Chondrocyte (in vitro differentiated cells): ENCODE measurements at regions not wholly inside any gene's neighbourhood (a gene's known extent, or its start where the extent isn't known, plus 50 kb on each side); places are given as distances from the start of the nearest gene placed in this dataset.
"Not testable (repeated sequence)": the region's sequence is repeated elsewhere in the genome, so short reads cannot be mapped to it uniquely, and the experiment has no call there.

Source experiments
- DNase-seq: peaks from one replicate; pipeline ENCODE4 v3.0.0; 2021; ENCODE audit warnings: mixed read lengths, low spot score
- H3K27ac Mint-ChIP-seq: one replicate; pipeline ENCODE4 v1.8.0; 2021; ENCODE audit warnings: mild to moderate bottlenecking, moderate library complexity, mixed read lengths; ENCODE audit not compliant: unreplicated experiment
- H3K27me3 Mint-ChIP-seq: 2 replicates; pipeline ENCODE4 v1.8.0; 2021; ENCODE audit warnings: low read depth, mixed read lengths
- H3K36me3 Mint-ChIP-seq: 2 replicates; pipeline ENCODE4 v1.8.0; 2021; ENCODE audit warnings: low read depth, mixed read lengths
- H3K4me1 Mint-ChIP-seq: 2 replicates; pipeline ENCODE4 v1.8.0; 2021; ENCODE audit warnings: low read depth, mild to moderate bottlenecking, mixed read lengths
- H3K4me3 Mint-ChIP-seq: one replicate; pipeline ENCODE4 v1.8.0; 2021; ENCODE audit warnings: mild to moderate bottlenecking, moderate library complexity, mixed read lengths; ENCODE audit not compliant: unreplicated experiment
- H3K9me3 Mint-ChIP-seq: 2 replicates; pipeline ENCODE4 v1.8.0; 2021; ENCODE audit warnings: low read depth, mixed read lengths

DNA sequence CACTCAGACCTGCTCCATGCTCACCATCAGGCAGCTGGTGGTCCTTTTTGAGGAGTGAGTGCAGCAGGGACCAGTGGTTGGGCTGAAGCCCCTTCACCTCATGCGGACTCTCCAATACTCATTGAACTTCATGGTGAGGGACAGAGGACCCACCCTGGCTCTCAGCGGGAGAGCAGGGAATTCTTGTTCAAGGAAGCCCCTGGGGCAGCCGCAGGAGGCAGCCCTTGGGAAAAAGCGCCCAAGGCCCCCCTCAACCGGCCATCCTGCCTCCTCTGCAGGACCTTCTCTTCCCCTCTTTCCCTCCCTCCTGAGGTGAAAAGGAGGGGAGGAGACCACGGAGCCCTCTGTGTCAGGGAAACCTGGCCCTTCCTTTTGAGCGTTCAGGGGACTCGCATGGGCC lies 4510.9 kb upstream of the OR11H1 start:
- not testable (repeated sequence) for H3K9me3 Mint-ChIP-seq, H3K36me3 Mint-ChIP-seq, H3K27me3 Mint-ChIP-seq, H3K27ac Mint-ChIP-seq, H3K4me3 Mint-ChIP-seq, H3K4me1 Mint-ChIP-seq, DNase-seq

DNA sequence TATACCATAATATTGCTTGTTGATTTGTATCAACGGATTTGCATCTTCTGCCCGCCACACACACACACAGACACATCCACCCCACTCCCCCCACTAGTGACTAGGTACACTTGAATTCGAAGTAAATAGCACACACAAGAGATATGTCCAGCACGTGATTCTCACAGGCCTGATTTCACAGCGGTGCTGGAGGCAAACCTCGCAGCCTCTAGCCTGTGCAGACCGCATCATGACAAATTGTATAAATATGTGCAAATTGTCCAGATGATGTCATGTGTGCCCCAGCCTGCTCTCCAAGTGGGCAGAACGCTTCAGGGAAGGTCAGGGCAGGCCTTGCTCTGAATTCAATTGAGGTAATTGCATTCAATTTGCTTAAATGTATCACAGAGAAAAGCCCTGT lies 4507.5 kb upstream of the OR11H1 start:
- H3K4me3 Mint-ChIP-seq, H3K4me1 Mint-ChIP-seq, DNase-seq, H3K27me3 Mint-ChIP-seq, H3K36me3 Mint-ChIP-seq, H3K27ac Mint-ChIP-seq: not testable (repeated sequence)
- peaks cover 12% of the 10 kb centered on the region for H3K9me3 Mint-ChIP-seq

DNA sequence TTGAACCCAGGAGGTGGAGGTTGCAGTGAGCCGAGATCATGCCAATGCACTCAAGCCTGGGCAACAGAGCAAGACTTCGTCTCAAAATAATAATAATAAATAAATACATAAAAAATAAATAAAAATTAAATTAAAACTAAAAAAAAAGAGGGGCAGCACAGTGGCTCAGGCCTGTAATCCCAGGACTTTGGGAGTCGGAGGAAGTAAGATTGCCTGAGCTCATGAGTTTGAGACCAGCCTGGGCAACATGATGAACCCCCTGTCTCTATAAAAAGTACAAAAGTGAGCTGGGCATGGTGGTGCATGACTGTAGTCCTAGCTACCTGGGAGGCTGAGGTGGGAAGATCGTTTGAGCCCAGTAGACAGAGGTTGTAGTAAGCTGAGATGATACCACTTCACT lies 4501.5 kb upstream of the OR11H1 start:
- not testable (repeated sequence) for H3K4me3 Mint-ChIP-seq, H3K27ac Mint-ChIP-seq, H3K36me3 Mint-ChIP-seq, DNase-seq, H3K27me3 Mint-ChIP-seq, H3K4me1 Mint-ChIP-seq
- H3K9me3 Mint-ChIP-seq: peaks cover 42% of the 10 kb centered on the region

DNA sequence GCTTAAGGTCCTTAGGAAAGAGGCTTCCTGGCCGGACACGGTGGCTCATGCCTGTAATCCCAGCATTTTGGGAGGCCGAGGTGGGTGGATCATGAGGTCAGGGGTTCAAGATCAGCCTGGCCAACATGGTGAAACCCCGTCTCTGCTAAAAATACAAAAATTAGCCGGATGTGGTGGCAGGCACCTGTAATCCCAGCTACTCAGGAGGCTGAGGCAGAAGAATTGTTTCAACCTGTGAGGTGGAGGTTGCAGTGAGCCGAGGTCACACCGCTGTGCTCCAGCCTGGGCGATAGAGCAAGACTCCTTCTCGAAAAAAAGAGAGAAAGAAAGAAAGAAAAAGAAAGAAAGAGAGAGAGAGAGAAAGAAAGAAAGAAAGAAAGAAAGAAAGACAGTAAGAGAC lies 4500.9 kb upstream of the OR11H1 start:
- H3K4me1 Mint-ChIP-seq, H3K27ac Mint-ChIP-seq, DNase-seq, H3K36me3 Mint-ChIP-seq, H3K4me3 Mint-ChIP-seq, H3K27me3 Mint-ChIP-seq: not testable (repeated sequence)
- H3K9me3 Mint-ChIP-seq: peaks cover 44% of the 10 kb centered on the region

DNA sequence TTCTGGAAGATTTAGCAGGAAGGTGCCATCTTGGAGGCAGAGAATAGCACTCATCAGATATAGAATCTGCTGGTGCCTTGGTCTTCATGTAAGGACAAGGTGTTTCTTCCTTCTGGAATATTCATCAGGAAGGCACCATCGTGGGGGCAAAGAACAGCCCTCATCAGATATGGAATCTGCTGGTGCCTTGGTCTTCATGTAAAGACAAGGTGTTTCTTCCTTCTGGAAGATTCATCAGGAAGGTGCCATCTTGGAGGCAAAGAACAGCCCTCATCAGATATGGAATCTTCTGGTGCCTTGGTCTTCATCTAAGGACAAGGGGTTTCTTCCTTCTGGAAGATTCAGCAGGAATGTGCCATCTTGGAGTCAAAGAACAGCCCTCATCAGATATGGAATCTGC lies 4500.5 kb upstream of the OR11H1 start:
- peaks cover 46% of the 10 kb centered on the region for H3K9me3 Mint-ChIP-seq
- H3K36me3 Mint-ChIP-seq, H3K4me1 Mint-ChIP-seq, DNase-seq, H3K27ac Mint-ChIP-seq, H3K4me3 Mint-ChIP-seq, H3K27me3 Mint-ChIP-seq: not testable (repeated sequence)

DNA sequence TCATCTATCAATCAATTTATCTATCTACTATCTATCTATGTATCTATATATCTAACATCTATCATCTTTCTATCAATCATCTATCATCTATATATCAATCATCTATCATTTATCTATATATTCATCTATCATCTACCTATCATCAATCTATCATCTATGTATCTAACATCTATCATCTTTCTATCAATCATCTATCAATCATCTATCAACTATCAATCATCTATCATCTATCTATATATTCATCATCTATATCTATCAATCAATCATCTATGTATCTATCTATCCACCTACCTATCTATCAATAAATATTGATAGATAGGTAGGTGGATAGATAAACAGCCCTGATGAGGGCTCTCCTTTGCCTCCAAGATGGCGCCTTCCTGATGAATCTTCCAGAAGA lies 4499.8 kb upstream of the OR11H1 start:
- not testable (repeated sequence) for H3K4me1 Mint-ChIP-seq, H3K36me3 Mint-ChIP-seq
- peaks cover 41% of the 10 kb centered on the region for H3K9me3 Mint-ChIP-seq

DNA sequence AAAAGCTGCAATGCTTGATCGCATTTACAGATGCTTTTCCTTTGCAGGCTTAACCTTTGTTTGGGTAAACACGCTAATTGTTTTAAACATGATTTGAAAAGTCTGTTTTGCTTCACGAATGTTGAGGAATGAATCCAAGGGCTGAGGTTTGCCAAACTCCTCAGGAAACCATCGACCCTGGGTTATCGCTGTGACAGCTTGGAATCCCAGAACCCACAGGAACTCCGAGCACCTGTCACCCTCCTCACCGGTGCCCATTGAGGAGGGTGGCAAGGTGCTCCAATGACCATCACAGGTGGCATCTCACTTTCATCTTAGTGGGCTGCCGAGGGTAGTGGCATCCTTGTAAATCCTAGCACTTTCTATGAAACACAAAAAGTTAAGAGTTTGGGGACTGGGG lies 4498.5 kb upstream of the OR11H1 start:
- not testable (repeated sequence) for H3K4me1 Mint-ChIP-seq, DNase-seq, H3K4me3 Mint-ChIP-seq, H3K27ac Mint-ChIP-seq, H3K36me3 Mint-ChIP-seq, H3K27me3 Mint-ChIP-seq
- peaks cover 40% of the 10 kb centered on the region for H3K9me3 Mint-ChIP-seq

More for the DNA sequence above, 4499.8 kb upstream of the OR11H1 start:
- not testable (repeated sequence) for H3K27me3 Mint-ChIP-seq, DNase-seq, H3K4me3 Mint-ChIP-seq, H3K27ac Mint-ChIP-seq

DNA sequence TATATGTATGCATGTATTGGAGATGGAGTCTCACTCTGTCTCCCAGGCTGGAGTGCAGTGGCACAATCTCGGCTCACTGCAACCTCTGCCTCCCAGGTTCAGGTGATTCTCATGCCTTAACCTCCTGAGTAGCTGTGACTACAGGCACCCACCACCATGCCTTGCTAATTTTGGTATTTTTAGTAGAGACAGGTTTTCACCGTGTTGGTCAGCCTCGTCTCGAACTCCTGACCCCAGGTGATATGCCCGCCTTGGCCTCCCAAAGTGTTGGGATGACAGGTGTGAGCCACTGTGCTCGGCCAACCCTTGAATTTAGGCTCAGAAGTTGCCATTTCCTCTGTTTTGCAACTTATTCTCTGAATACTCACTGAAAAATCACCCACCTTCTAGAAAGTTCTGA lies 4498.0 kb upstream of the OR11H1 start:
- DNase-seq, H3K4me1 Mint-ChIP-seq, H3K4me3 Mint-ChIP-seq, H3K27ac Mint-ChIP-seq, H3K36me3 Mint-ChIP-seq, H3K27me3 Mint-ChIP-seq: not testable (repeated sequence)
- H3K9me3 Mint-ChIP-seq: peaks cover 44% of the 10 kb centered on the region

DNA sequence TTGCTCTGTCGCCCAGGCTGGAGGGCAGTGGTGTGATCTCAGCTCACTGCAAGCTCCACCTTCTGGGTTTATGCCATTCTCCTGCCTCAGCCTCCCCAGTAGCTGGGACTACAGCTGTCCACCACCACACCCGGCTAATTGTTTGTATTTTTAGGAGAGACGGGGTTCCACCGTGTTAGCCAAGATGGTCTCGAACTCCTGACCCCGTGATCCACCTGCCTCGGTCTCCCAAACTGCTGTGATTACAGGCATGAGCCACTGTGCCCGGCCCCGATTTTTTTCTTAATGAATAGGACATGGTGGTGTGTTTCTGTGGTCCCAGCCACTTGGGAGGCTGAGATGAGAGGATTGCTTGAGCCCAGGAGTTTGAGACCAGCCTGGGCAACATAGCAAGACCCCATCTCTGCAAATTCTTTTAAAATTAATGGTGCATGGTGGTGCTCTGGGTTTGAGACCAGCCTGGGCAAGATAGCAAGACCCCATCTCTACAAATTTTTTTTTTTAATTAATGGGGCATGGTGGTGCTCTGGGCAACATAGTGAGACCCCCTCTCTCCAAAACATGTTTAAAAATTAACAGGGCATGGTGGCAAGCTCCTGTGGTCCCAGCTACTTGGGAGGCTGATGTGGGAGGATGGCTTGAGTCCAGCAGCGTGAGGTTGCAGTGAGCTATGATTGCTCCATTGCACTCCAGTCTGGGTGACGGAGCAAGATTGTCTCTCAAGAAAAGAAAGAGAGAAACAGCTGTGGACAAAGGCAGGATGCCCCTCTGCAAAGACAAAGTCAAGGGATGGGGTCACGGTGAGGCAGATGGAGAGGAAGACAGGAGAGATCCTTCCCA lies 4497.2 kb upstream of the OR11H1 start:
- H3K27ac Mint-ChIP-seq, H3K36me3 Mint-ChIP-seq, DNase-seq, H3K4me1 Mint-ChIP-seq, H3K4me3 Mint-ChIP-seq, H3K27me3 Mint-ChIP-seq: not testable (repeated sequence)
- peaks cover 42% of the 10 kb centered on the region for H3K9me3 Mint-ChIP-seq

DNA sequence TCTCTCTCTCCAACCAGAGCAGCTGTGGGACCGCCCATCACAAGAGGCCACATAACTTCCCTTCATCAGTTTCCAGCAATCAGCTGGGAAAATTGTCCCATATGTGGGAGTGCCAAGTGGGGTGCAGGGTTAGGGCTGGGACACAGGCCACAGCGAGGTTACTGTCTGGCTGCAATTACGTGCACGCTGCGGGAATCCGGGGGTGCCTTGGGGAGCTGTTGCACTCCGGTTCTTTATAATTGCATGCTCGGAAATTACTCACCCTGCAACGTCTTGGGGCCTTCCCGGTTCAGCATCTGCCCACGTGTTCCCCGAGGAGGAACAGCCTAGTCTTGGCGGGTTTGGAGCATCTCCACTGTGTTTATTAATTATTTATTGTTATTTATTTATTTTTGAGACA lies 4495.9 kb upstream of the OR11H1 start:
- H3K9me3 Mint-ChIP-seq: peaks cover 49% of the 10 kb centered on the region
- H3K27ac Mint-ChIP-seq: not testable (repeated sequence)

DNA sequence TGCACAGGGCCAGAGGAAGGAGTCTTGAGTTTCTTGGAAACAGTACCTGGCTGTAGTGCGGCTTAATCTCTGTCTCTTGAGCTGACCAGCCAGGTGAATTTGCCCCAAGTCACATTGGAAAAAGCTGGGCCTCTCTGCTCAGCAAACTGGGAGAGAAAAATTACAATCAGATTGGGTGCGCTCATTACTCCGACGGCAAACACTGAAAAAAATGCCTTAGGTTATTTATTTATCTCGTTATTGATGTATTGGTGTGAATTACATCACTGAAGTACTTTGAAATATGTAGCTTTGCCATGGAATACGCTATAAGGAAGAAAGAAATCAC lies 4493.4 kb upstream of the OR11H1 start:
- H3K27ac Mint-ChIP-seq, H3K4me3 Mint-ChIP-seq, H3K36me3 Mint-ChIP-seq, H3K27me3 Mint-ChIP-seq, H3K4me1 Mint-ChIP-seq, DNase-seq: not testable (repeated sequence)
- peaks cover 49% of the 10 kb centered on the region for H3K9me3 Mint-ChIP-seq

More for the DNA sequence above, 4495.9 kb upstream of the OR11H1 start:
- H3K27me3 Mint-ChIP-seq, H3K36me3 Mint-ChIP-seq, H3K4me3 Mint-ChIP-seq, DNase-seq, H3K4me1 Mint-ChIP-seq: not testable (repeated sequence)

DNA sequence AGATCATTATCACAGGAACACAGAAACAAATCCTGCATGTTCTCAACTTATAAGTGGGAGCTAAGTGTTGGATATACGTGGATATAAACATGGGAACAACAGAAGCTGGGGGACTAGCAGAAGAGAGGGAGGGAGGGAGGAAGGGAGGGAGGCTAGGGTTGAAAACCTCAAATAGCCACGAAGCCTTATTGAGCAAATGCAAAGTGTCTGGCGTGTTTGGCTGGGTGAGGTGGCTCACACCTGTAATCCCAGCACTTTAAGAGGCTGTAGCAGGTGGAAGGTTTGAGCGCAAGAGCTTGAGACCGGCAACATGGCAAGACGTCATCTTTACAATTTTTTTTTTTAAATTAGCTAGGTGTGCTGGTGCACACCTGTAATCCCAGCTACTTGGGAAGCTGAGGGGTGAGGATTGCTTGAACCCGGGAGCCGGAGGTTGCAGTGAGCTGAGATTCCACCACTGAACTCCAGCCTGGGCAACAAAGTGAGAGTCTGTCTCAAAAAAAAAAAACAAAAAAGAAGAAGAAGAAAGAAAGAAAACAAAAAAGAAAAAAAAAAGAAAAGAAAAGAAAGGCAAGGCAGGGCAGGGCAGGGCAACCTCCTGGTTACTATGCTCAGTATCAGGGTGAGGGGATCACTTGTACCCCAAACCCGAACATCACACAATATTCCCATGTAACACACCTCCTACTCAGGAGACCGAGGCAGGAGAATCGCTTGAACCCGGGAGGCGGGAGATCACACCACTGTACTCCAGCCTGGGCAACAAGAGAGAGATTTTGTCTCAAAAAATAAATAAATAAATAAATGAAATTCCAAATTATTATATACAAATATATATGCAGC lies 4492.7 kb upstream of the OR11H1 start:
- H3K4me1 Mint-ChIP-seq, H3K36me3 Mint-ChIP-seq, H3K27ac Mint-ChIP-seq, H3K4me3 Mint-ChIP-seq, DNase-seq, H3K27me3 Mint-ChIP-seq: not testable (repeated sequence)
- H3K9me3 Mint-ChIP-seq: peaks cover 48% of the 10 kb centered on the region

DNA sequence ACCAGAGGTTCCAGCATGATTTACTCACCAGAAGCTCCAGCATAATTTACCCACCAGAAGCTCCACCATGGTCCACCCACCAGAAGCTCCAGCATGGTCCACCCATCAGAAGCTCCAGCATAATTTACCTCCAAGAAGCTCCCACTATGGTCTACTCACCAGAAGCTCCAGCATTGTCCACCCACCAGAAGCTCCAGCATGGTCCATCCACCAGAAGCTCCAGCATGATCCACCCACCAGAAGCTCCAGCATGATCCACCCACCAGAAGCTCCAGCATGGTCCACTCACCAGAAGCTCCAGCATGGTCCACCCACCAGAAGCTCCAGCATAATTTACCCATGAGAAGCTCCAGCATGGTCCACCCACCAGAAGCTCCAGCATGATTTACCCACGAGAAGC lies 4490.7 kb upstream of the OR11H1 start:
- not testable (repeated sequence) for H3K27me3 Mint-ChIP-seq, H3K27ac Mint-ChIP-seq, H3K4me3 Mint-ChIP-seq, DNase-seq, H3K4me1 Mint-ChIP-seq, H3K36me3 Mint-ChIP-seq
- peaks cover 54% of the 10 kb centered on the region for H3K9me3 Mint-ChIP-seq
